ENCODE measurements at regions not wholly inside any gene's neighbourhood (a gene's known extent, or its start where the extent isn't known, plus 50 kb on each side); places are given as distances from the start of the nearest gene placed in this dataset.

DNA sequence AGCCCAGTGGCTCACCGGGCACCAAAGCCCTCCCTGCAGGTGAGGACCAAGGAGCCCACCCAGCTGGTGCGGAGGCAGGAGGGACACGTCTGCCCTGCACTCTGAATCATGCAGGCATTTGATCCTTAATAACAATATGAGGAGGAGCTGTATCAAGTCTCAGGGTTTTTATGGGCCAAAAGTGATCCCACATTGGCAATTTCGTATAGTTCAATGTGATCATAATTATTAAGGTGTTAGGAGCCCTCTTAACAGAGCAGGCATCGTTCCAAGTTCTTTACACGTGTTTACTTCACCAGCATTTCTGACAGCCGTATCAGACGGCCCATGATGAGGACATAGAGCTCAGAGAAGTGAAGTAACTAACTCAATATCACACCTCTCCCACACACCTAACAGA lies 91.9 kb upstream of the PRR5 start:
- Histone ChIP-seq H3K9me3 (peaks cover 0 to 4% (median 0%) of the 10 kb centered on the region in 4 donors), H3K27me3 (no peaks in the 10 kb centered on the region), H3K4me3 (no peak overlapping the region), H3K36me3 (no peaks in the 10 kb centered on the region), H3K27ac (no peak overlapping the region), H3K4me1 (no peaks in the 10 kb centered on the region)
- intact Hi-C loops (cut with DNase I) = no loop called here
- WGBS (ENCODE audit: insufficient coverage, low coverage, low lambda C conversion rate, missing lambda C conversion rate) = 68% methylated on average over 6 of the region's 8 CpGs
- DNase-seq (no peak), ATAC-seq (no peak)
- TF ChIP-seq, protein P1, sequence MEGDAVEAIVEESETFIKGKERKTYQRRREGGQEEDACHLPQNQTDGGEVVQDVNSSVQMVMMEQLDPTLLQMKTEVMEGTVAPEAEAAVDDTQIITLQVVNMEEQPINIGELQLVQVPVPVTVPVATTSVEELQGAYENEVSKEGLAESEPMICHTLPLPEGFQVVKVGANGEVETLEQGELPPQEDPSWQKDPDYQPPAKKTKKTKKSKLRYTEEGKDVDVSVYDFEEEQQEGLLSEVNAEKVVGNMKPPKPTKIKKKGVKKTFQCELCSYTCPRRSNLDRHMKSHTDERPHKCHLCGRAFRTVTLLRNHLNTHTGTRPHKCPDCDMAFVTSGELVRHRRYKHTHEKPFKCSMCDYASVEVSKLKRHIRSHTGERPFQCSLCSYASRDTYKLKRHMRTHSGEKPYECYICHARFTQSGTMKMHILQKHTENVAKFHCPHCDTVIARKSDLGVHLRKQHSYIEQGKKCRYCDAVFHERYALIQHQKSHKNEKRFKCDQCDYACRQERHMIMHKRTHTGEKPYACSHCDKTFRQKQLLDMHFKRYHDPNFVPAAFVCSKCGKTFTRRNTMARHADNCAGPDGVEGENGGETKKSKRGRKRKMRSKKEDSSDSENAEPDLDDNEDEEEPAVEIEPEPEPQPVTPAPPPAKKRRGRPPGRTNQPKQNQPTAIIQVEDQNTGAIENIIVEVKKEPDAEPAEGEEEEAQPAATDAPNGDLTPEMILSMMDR (IDR thresholded peaks at IDR 0.05) = no peak
- TF ChIP-seq POLR2A (IDR thresholded peaks at IDR 0.05) = no peak

DNA sequence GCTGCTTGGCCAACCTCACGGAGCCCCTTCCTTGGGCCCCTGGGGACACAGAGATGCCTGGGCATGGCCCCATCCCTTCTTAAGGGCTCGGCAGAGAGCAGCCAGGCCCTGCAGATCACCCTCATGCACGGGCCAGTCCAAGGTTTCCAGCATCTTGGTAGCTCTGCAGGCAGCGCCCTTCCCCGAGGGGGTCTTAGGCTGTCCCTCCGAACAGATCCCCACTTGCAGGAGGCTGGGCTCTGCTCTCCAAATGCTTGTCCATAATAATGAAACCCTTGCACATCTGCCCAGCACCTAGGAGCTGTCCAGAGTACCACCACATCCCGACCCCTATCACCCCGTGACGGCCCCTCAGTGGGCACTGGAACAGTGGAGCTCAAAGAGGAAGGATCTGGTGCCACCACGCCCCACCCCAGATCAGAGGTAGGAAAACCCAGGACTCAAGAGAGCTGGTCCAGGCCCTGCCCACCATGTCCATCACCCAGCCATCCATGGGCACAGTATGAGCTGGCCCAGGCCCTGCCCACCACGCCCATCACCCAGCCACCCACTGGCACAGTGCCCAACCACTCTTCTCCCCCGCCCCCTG lies 92.5 kb upstream of the PRR5 start:
- intact Hi-C loops (cut with DNase I) = no loop called here
- Histone ChIP-seq H3K4me3 (no peak overlapping the region), H3K4me1 (no peaks in the 10 kb centered on the region), H3K36me3 (no peaks in the 10 kb centered on the region), H3K27me3 (no peaks in the 10 kb centered on the region), H3K9me3 (peaks cover 0 to 4% (median 0%) of the 10 kb centered on the region in 4 donors), H3K27ac (no peak overlapping the region)
- no CpG with 5 or more reads among the region's 12 CpGs for WGBS (ENCODE audit: insufficient coverage, low coverage, low lambda C conversion rate, missing lambda C conversion rate)
- ATAC-seq = no peak
- TF ChIP-seq POLR2A (IDR thresholded peaks at IDR 0.05) = no peak
- TF ChIP-seq, protein P1 (IDR thresholded peaks at IDR 0.05) = no peak
- DNase-seq = no peak

DNA sequence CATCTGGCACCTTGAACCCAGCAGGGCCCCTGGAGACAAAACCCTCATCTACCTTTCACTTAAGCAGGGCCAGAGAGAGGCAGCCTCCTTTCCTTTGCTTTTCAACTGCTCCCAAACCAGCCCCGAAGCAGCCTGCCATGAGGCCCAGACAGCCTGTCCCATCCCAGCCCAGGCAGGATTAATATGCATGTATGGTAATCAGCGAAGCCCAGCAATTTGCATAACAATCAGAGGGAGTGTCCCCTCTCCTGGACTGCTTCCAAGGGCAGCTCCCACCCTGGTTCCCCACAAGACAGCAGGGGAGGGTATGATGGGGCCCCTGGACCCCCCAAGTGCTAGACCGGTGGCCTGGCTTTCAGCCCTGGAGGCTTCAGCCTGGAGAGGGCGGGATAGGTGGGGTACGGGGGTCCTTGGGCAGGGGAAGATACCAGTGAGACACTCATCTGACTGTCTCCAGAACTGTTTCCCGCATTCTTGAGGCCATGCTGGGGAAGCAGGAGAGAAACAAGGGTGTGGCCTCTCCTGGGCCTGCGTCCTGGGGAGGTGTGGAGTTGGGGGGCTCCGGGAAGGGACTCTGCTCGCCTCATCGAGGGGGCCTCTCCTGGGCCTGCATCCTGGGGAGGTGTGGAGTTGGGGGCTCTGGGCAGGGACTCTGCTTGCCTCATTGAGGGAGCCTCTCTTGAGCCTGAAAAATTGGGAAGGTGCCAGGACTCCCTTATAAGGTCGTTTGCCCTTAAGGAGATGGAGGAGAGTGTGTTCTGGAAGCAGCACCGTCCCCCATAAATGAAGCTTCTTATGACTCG lies 93.2 kb upstream of the PRR5 start:
- Histone ChIP-seq H3K27me3 (no peaks in the 10 kb centered on the region), H3K4me3 (no peak overlapping the region), H3K4me1 (no peaks in the 10 kb centered on the region), H3K36me3 (no peaks in the 10 kb centered on the region), H3K27ac (no peak overlapping the region), H3K9me3 (no peaks in the 10 kb centered on the region)
- 66% methylated on average over 5 of the region's 13 CpGs for WGBS (ENCODE audit: insufficient coverage, low coverage, low lambda C conversion rate, missing lambda C conversion rate)
- no peak for ATAC-seq
- intact Hi-C loops (cut with DNase I) = no loop called here
- no peak for TF ChIP-seq POLR2A (IDR thresholded peaks at IDR 0.05)
- TF ChIP-seq, protein P1 (IDR thresholded peaks at IDR 0.05) = no peak
- DNase-seq = no peak

DNA sequence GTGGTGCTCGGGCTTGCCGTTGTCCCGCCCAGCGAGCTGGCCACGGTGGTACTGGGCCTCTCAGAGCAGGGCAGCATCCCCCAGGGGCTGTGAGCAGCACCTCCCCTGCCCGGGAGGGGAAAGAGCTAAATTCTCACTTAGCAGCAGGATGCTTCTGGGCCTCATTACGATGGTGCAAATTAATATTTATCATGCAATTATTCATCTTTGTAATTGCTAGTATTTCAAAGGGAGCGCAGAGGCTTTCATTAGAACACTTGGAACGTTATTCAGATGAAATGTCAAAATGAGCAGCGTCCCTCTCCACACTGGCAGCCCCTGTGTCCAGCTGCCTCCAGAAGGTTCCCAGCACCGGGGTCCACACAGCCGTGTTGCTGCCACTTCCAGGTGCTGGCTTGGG lies 95.9 kb upstream of the PRR5 start:
- no peak for ATAC-seq
- no peak overlapping the region for H3K4me3 ChIP-seq
- no peaks in the 10 kb centered on the region for H3K27me3 ChIP-seq
- no peaks in the 10 kb centered on the region for H3K4me1 ChIP-seq
- H3K36me3 ChIP-seq = no peaks in the 10 kb centered on the region
- DNase-seq = no peak
- TF ChIP-seq, protein P1 (IDR thresholded peaks at IDR 0.05) = no peak
- TF ChIP-seq POLR2A (IDR thresholded peaks at IDR 0.05) = no peak
- H3K9me3 ChIP-seq = no peaks in the 10 kb centered on the region
- intact Hi-C loops (cut with DNase I) = no loop called here
- 30% methylated on average over 7 of the region's 12 CpGs for WGBS (ENCODE audit: insufficient coverage, low coverage, low lambda C conversion rate, missing lambda C conversion rate)
- no peak overlapping the region for H3K27ac ChIP-seq
